ENCODE measurements at regions not wholly inside any gene's neighbourhood (a gene's known extent, or its start where the extent isn't known, plus 50 kb on each side); places are given as distances from the start of the nearest gene placed in this dataset.

- Histone ChIP-seq H3K27ac (ENCODE audit: low read depth in 1 of 2, low read length in 1 of 2) (no peak overlapping the region), H3K27me3 (ENCODE audit: control insufficient read depth in 3 of 3, insufficient read depth in 3 of 3, low read length in 2 of 3) (no peaks in the 10 kb centered on the region), H3K9ac (ENCODE audit: insufficient read depth in 1 of 2, low read length in 2 of 2) (no peak overlapping the region), H3K4me3 (no peak overlapping the region), H3K4me1 (ENCODE audit: control insufficient read depth in 5 of 5, insufficient read depth in 5 of 5, low read length in 5 of 5) (peaks cover 0 to 11% (median 0%) of the 10 kb centered on the region in 5 donors), H3K9me3 (ENCODE audit: control insufficient read depth in 4 of 4, insufficient read depth in 3 of 4, low read length in 3 of 4) (no peaks in the 10 kb centered on the region), H3K36me3 (ENCODE audit: control insufficient read depth in 4 of 4, insufficient read depth in 4 of 4, low read length in 4 of 4) (no peaks in the 10 kb centered on the region)
- no peak for TF ChIP-seq CTCF (IDR thresholded peaks at IDR 0.05; ENCODE audit: control extremely low read depth, extremely low read depth)
- DNase-seq (no peak), ATAC-seq (ENCODE audit: insufficient read depth, low FRiP score) (no peak)
- WGBS, 2 donors, result 88 to 94% methylated on average over 3 of the region's 3 CpGs
These were observed 276.6 kb upstream of the ZPLD1 start for GRCh38 chr3:102158080-102158740.

GRCh38 chr3:102159810-102160451, 274.9 kb upstream of the ZPLD1 start:
- DNase-seq (no peak), ATAC-seq (ENCODE audit: insufficient read depth, low FRiP score) (no peak)
- WGBS, 2 donors, result 90 to 100% methylated on average over 1 of the region's 1 CpG

GRCh38 chr3:102161384-102162006, 273.3 kb upstream of the ZPLD1 start:
- peaks cover 1 to 15% (median 6%) of the 10 kb centered on the region in 5 donors for H3K4me1 ChIP-seq (ENCODE audit: control insufficient read depth in 5 of 5, insufficient read depth in 5 of 5, low read length in 5 of 5)
- 81 to 93% methylated on average over 5 of the region's 5 CpGs for WGBS, 2 donors
- DNase-seq, result no peak
- no peaks in the 10 kb centered on the region for H3K9me3 ChIP-seq (ENCODE audit: control insufficient read depth in 4 of 4, insufficient read depth in 3 of 4, low read length in 3 of 4)
- no peak overlapping the region for H3K4me3 ChIP-seq
- no peak for ATAC-seq (ENCODE audit: insufficient read depth, low FRiP score)
- H3K27me3 ChIP-seq (ENCODE audit: control insufficient read depth in 3 of 3, insufficient read depth in 3 of 3, low read length in 2 of 3), result no peaks in the 10 kb centered on the region
- no peak overlapping the region for H3K9ac ChIP-seq (ENCODE audit: insufficient read depth in 1 of 2, low read length in 2 of 2)
- no peak overlapping the region for H3K27ac ChIP-seq (ENCODE audit: low read depth in 1 of 2, low read length in 1 of 2)
- TF ChIP-seq CTCF (IDR thresholded peaks at IDR 0.05; ENCODE audit: control extremely low read depth, extremely low read depth), result no peak
- no peaks in the 10 kb centered on the region for H3K36me3 ChIP-seq (ENCODE audit: control insufficient read depth in 4 of 4, insufficient read depth in 4 of 4, low read length in 4 of 4)

More at GRCh38 chr3:102159810-102160451, 274.9 kb upstream of the ZPLD1 start:
- Histone ChIP-seq H3K36me3 (ENCODE audit: control insufficient read depth in 4 of 4, insufficient read depth in 4 of 4, low read length in 4 of 4) (no peaks in the 10 kb centered on the region), H3K4me1 (ENCODE audit: control insufficient read depth in 5 of 5, insufficient read depth in 5 of 5, low read length in 5 of 5) (peaks cover 1 to 15% (median 6%) of the 10 kb centered on the region in 5 donors), H3K9me3 (ENCODE audit: control insufficient read depth in 4 of 4, insufficient read depth in 3 of 4, low read length in 3 of 4) (no peaks in the 10 kb centered on the region), H3K9ac (ENCODE audit: insufficient read depth in 1 of 2, low read length in 2 of 2) (no peak overlapping the region), H3K4me3 (no peak overlapping the region), H3K27me3 (ENCODE audit: control insufficient read depth in 3 of 3, insufficient read depth in 3 of 3, low read length in 2 of 3) (no peaks in the 10 kb centered on the region), H3K27ac (ENCODE audit: low read depth in 1 of 2, low read length in 1 of 2) (no peak overlapping the region)
- no peak for TF ChIP-seq CTCF (IDR thresholded peaks at IDR 0.05; ENCODE audit: control extremely low read depth, extremely low read depth)

All from lung (tissue), 11 donors.